Suppressor macrophage (primary cell): ENCODE measurements at regions not wholly inside any gene's neighbourhood (a gene's known extent, or its start where the extent isn't known, plus 50 kb on each side); places are given as distances from the start of the nearest gene placed in this dataset.

ENCODE experiments used
- DNase-seq, 4 experiments: peaks; one replicate each; pipeline ENCODE4 v3.0.0-alpha.2; 2020 to 2022

- no peak for DNase-seq
Measured at GRCh38 chr15:98390946-98391530, 257.3 kb upstream of the IGF1R start.

GRCh38 chr15:98391568-98391967 is 256.8 kb upstream of the IGF1R start:
- DNase-seq = no peak

GRCh38 chr15:98393471-98393870 is 254.9 kb upstream of the IGF1R start:
- DNase-seq = no peak

GRCh38 chr15:98394546-98394945 is 253.8 kb upstream of the IGF1R start:
- DNase-seq = no peak

GRCh38 chr15:98395974-98396610 is 252.2 kb upstream of the IGF1R start:
- DNase-seq = no peak

- DNase-seq = peak in 3 of 4 experiments; percentile 4 to 15 (median 9)
Measured at GRCh38 chr15:98397419-98397818, 250.9 kb upstream of the IGF1R start.

GRCh38 chr15:98398056-98398455 is 250.3 kb upstream of the IGF1R start:
- no peak for DNase-seq

GRCh38 chr15:98398886-98399285 is 249.5 kb upstream of the IGF1R start:
- no peak for DNase-seq

- no peak for DNase-seq
Measured at GRCh38 chr15:98400120-98400519, 248.2 kb upstream of the IGF1R start.

- DNase-seq = no peak
Measured at GRCh38 chr15:98401029-98401428, 247.3 kb upstream of the IGF1R start.

GRCh38 chr15:98402486-98402885 is 245.9 kb upstream of the IGF1R start:
- no peak for DNase-seq

- DNase-seq = no peak
Measured at GRCh38 chr15:98403169-98403568, 245.2 kb upstream of the IGF1R start.

GRCh38 chr15:98403569-98403968 is 244.8 kb upstream of the IGF1R start:
- DNase-seq = no peak

- no peak for DNase-seq
Measured at GRCh38 chr15:98405013-98405412, 243.3 kb upstream of the IGF1R start.

GRCh38 chr15:98408231-98408630 is 240.1 kb upstream of the IGF1R start:
- no peak for DNase-seq

- no peak for DNase-seq
Measured at GRCh38 chr15:98410328-98410727, 238.0 kb upstream of the IGF1R start.

- DNase-seq = no peak
Measured at GRCh38 chr15:98412852-98413251, 235.5 kb upstream of the IGF1R start.

GRCh38 chr15:98413933-98414546 is 234.3 kb upstream of the IGF1R start:
- no peak for DNase-seq

GRCh38 chr15:98416222-98416855 is 232.0 kb upstream of the IGF1R start:
- DNase-seq = no peak

GRCh38 chr15:98417346-98417745 is 231.0 kb upstream of the IGF1R start:
- no peak for DNase-seq

GRCh38 chr15:98418122-98418521 is 230.2 kb upstream of the IGF1R start:
- no peak for DNase-seq

- DNase-seq = no peak
Measured at GRCh38 chr15:98419173-98419780, 229.1 kb upstream of the IGF1R start.

- DNase-seq = no peak
Measured at GRCh38 chr15:98420837-98421236, 227.5 kb upstream of the IGF1R start.
